ENCODE measurements at regions not wholly inside any gene's neighbourhood (a gene's known extent, or its start where the extent isn't known, plus 50 kb on each side); places are given as distances from the start of the nearest gene placed in this dataset.

DNA sequence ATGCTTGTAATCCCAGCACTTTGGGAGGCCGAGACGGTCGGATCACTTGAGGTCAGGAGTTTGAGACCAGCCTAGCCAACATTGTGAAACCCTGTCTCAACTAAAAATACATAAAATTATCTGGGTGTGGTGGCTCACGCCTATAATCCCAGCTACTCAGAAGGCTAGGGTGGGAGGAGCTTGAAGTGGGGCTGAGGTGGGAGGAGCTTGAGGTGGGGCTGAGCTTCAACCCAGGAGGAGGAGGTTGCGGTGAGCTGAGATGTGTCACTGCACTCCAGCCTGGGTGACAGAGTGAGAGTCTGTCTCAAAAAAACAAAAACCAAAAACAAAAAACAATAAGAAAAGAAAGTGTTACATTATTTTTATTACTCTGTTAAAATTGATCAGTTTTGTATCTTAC is 1164.4 kb upstream of the IGFBP7 start:
- no peak for DNase-seq (ENCODE audit: low read depth, low spot score)
- H3K79me2 ChIP-seq (ENCODE audit: control insufficient read depth, insufficient read depth, low read length) = no peaks in the 10 kb centered on the region
- H2AFZ ChIP-seq (ENCODE audit: low read depth, low read length) = no peak overlapping the region
- no peaks in the 10 kb centered on the region for H3K36me3 ChIP-seq (ENCODE audit: control insufficient read depth in 2 of 2, extremely low read depth in 1 of 2, insufficient read depth in 2 of 2, low read length in 2 of 2)
- no peak overlapping the region for H3K9ac ChIP-seq (replicated peaks; ENCODE audit: extremely low read depth, insufficient read depth, low read length)
- no peaks in the 10 kb centered on the region for H3K9me1 ChIP-seq (replicated peaks; ENCODE audit: control insufficient read depth, extremely low read depth, insufficient read depth, low read length)
- H3K4me2 ChIP-seq (ENCODE audit: insufficient read depth, low read length) = no peak overlapping the region
- no peaks in the 10 kb centered on the region for H4K20me1 ChIP-seq (replicated peaks; ENCODE audit: control insufficient read depth, extremely low read depth, insufficient read depth, low read length)
- H3K27me3 ChIP-seq (ENCODE audit: control insufficient read depth in 2 of 2, insufficient read depth in 2 of 2, low read length in 2 of 2) = no peaks in the 10 kb centered on the region
- dilution Hi-C loops (cut with MboI; ENCODE audit: extremely low pct_ligation_motif_present, low sequenced_read_pairs) = no loop called here
- intact Hi-C loops (cut with micrococcal nuclease) = no loop called here
- BruUV-seq (replicated peaks) = no TSS peak
- H3K9me3 ChIP-seq (replicated peaks; ENCODE audit: control insufficient read depth, insufficient read depth, low read length) = peaks cover 2% of the 10 kb centered on the region
- H3K4me1 ChIP-seq (ENCODE audit: control insufficient read depth, extremely low read depth, insufficient read depth, low read length) = no peaks in the 10 kb centered on the region
- H3K27ac ChIP-seq (ENCODE audit: insufficient read depth, low read depth, low read length) = no peak overlapping the region
- H3K4me3 ChIP-seq (replicated peaks in 1 of 3; ENCODE audit: insufficient read depth in 1 of 3, low read depth in 1 of 3, low read length in 3 of 3) = no peak overlapping the region
- ChIA-PET POLR2A (no interaction called here), CTCF (no interaction called here)
- FAIRE-seq = no peak
- no peak for TF ChIP-seq POLR2A (IDR thresholded peaks at IDR 0.05; ENCODE audit: low read depth, low read length)
- TF ChIP-seq EZH2 (IDR thresholded peaks at IDR 0.05; ENCODE audit: borderline replicate concordance, low read depth, low read length, severe bottlenecking) = no peak
- no peak for TF ChIP-seq FOS (IDR thresholded peaks at IDR 0.05; ENCODE audit: borderline replicate concordance, insufficient read depth, low read length)
- no peak for TF ChIP-seq GATA2 (IDR thresholded peaks at IDR 0.05; ENCODE audit: insufficient read depth, insufficient read length, low read depth, low read length)
- TF ChIP-seq, protein P1, sequence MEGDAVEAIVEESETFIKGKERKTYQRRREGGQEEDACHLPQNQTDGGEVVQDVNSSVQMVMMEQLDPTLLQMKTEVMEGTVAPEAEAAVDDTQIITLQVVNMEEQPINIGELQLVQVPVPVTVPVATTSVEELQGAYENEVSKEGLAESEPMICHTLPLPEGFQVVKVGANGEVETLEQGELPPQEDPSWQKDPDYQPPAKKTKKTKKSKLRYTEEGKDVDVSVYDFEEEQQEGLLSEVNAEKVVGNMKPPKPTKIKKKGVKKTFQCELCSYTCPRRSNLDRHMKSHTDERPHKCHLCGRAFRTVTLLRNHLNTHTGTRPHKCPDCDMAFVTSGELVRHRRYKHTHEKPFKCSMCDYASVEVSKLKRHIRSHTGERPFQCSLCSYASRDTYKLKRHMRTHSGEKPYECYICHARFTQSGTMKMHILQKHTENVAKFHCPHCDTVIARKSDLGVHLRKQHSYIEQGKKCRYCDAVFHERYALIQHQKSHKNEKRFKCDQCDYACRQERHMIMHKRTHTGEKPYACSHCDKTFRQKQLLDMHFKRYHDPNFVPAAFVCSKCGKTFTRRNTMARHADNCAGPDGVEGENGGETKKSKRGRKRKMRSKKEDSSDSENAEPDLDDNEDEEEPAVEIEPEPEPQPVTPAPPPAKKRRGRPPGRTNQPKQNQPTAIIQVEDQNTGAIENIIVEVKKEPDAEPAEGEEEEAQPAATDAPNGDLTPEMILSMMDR (IDR thresholded peaks at IDR 0.05; ENCODE audit: extremely low read depth in 1 of 2, insufficient read depth in 1 of 2, low read depth in 1 of 2, low read length in 2 of 2) = no peak
- no peak for TF ChIP-seq MYC (IDR thresholded peaks at IDR 0.05; ENCODE audit: low read depth, low read length)
- TF ChIP-seq JUN (IDR thresholded peaks at IDR 0.05; ENCODE audit: borderline replicate concordance, insufficient read depth, insufficient read length, low read depth) = no peak
- TF ChIP-seq POLR2AphosphoS5 (IDR thresholded peaks at IDR 0.05; ENCODE audit: insufficient read depth, low read depth, low read length) = no peak
- TF ChIP-seq, protein P2, sequence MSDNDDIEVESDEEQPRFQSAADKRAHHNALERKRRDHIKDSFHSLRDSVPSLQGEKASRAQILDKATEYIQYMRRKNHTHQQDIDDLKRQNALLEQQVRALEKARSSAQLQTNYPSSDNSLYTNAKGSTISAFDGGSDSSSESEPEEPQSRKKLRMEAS (IDR thresholded peaks at IDR 0.05; ENCODE audit: insufficient read depth, insufficient read length) = no peak

All from endothelial cell of umbilical vein (primary cell).